GM20000 (cell line): ENCODE measurements at regions not wholly inside any gene's neighbourhood (a gene's known extent, or its start where the extent isn't known, plus 50 kb on each side); places are given as distances from the start of the nearest gene placed in this dataset.

ENCODE experiments used
- DNase-seq: peaks from one replicate; pipeline ENCODE4 v3.0.0; 2012; ENCODE audit warnings: low spot score
- TF ChIP-seq, protein P1 (sequence below): IDR thresholded peaks from 2 replicates; pipeline ENCODE4 v1.5.1; 2012; ENCODE audit warnings: mild to moderate bottlenecking, control low read depth; ENCODE audit errors: extremely low read depth, missing control alignments

DNA sequence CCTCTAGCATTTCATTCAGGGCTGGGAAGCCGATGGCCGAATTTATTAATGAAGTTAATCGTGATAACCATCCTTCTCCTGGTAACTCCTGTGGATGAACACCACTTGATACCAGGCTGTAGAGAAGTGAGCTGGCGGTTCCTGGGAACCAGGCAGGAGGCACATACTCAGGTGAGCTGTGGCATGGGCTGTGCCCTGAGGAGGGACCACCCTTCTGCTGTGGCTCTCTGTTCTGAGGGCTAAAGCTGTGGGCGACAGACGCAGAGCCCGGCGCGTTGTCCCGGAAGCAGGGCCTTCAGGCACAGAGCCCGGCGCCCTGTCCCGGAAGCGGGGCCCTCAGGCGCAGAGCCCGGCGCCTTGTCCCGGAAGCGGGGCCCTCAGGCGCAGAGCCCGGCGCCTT is 462.3 kb upstream of the SALL3 start:
- TF ChIP-seq, protein P1, sequence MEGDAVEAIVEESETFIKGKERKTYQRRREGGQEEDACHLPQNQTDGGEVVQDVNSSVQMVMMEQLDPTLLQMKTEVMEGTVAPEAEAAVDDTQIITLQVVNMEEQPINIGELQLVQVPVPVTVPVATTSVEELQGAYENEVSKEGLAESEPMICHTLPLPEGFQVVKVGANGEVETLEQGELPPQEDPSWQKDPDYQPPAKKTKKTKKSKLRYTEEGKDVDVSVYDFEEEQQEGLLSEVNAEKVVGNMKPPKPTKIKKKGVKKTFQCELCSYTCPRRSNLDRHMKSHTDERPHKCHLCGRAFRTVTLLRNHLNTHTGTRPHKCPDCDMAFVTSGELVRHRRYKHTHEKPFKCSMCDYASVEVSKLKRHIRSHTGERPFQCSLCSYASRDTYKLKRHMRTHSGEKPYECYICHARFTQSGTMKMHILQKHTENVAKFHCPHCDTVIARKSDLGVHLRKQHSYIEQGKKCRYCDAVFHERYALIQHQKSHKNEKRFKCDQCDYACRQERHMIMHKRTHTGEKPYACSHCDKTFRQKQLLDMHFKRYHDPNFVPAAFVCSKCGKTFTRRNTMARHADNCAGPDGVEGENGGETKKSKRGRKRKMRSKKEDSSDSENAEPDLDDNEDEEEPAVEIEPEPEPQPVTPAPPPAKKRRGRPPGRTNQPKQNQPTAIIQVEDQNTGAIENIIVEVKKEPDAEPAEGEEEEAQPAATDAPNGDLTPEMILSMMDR, result no peak
- DNase-seq, result no peak

DNA sequence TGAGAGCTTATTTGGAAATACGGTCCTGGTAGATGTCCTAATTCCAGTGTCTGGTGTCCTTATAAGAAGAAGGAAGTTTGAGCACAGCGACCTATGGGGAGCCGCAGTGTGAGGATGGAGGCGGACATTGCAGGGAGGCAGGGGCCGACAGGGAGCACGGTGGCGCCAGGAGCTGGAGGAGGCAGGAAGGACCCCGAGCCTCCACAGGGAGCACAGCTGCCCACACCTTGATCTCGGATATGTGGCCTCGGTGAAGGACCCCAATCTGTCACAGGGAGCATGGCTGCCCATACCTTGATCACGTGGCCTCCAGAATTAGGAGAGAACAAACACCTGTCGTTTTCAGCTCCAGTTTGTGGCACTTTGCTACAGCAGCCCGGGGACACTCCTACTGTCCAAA is 461.6 kb upstream of the SALL3 start:
- TF ChIP-seq, protein P1, result no peak

DNA sequence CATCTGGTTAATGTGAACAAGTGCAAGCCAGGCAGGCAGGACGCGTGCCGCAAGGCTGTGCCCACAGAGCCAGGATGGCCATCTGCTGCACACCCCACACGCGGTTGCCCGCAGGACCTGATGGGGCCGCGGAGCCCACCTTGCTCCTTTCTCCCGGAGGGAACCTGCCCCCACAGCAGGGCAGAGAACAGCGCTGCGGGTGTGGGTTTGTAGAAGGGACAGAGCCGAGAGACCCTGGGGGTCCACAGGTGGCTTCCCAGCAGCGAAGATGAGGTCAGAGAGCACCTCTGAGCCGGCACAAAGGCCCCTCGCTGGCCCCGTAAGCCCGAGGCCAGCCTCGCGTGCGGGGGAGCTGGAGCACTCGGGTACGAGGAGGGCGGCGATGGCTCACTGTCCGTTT is 460.8 kb upstream of the SALL3 start:
- TF ChIP-seq, protein P1, result no peak
- no peak for DNase-seq

More for the DNA sequence above, 461.6 kb upstream of the SALL3 start:
- DNase-seq, result no peak

DNA sequence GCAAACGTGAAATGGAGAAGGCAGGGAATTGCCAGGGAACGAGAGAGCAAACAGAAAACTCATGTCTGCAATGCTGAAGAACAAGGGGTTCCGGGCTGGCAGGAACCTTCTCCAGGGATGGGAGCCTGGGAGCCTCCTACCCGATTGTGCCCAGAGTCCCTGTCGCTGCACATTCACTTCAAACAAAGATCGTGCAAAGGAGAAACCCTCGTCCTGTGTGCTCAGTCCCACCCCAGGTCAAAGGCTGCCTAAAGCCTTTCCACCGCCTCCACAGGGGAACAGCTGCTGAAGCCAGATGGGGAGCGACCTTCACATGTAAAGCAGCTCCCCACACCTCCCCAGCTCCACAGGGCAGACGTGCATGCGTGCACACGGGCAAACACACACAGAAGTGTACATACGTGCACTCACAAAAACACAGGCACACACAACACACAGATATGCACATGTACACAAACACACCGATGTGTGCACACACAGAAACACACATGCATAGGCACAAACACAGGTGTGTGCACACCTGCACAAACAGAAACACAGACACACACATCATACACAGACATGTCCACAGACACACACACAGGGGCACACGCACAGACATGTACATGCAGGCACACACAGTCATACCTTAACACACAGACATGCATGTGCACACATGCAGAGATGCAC is 460.1 kb upstream of the SALL3 start:
- TF ChIP-seq, protein P1, result no peak
- DNase-seq, result no peak

DNA sequence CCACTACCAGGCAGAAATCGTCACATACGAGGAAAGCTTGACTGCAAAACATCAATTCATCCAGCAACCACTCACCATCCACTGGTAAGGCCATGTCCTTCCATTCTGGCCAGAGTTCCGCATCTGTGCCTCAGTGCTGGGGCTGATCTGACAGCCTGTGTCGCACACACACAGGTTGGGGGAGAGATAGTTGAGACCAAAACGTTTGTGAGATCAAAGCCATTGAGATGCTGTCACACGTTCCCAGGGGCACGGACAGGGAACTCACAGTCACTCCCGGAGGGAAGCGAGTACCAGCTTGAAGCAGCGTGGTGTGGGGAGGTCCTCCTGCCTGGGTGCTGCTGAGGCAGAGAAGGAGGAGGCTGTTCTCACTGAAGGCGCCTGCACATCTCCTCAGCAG is 458.5 kb upstream of the SALL3 start:
- TF ChIP-seq, protein P1, result no peak

DNA sequence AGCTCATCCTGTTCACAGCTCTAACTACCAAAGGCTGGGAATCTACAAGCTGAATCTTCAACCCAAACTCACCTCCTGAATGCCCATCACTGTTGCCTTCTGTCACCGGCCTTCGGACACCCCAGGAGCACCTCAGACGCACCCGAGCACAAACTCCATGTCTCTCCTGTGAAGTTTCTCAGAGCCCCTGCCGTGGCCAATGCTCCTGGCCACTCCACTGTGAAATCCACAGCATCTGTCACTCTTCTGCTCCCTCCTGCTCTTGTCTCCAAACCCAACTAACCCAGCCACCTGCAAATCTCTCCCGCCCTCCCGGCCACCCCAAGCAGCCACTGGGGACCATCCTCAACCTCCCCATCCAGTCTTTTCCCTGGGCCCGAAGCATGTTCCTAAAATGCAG is 457.9 kb upstream of the SALL3 start:
- TF ChIP-seq, protein P1, result no peak
- DNase-seq, result no peak

More for the DNA sequence above, 458.5 kb upstream of the SALL3 start:
- no peak for DNase-seq

DNA sequence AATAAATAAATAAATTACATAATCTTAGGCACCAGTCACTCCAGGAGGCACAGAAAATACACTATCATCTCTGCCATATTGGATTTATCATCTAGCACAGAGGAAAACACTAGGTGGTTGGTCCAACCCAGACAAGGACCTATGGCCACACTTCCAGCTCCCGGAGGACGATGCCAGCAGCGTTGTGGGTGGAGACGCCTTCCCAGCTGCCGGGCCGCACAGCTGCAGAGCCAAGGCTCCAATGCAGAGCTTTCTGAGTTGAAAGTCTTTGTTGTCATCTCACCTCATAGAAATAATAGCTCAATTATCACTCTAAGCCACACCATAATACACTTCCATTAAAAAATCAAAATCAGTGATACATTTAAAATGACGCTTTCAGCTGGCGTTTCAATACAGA is 457.1 kb upstream of the SALL3 start:
- DNase-seq, result no peak
- TF ChIP-seq, protein P1, result no peak
